ENCODE measurements at regions not wholly inside any gene's neighbourhood (a gene's known extent, or its start where the extent isn't known, plus 50 kb on each side); places are given as distances from the start of the nearest gene placed in this dataset.

- H3K4me3 ChIP-seq (ENCODE audit: low read depth, low read length, poor library complexity, severe bottlenecking): no peak overlapping the region
- ChIA-PET CTCF (no interaction called here), POLR2A (ENCODE audit: low non-redundant PET) (no interaction called here)
- H3K9me3 ChIP-seq (ENCODE audit: low read depth, low read length, poor library complexity, severe bottlenecking): no peaks in the 10 kb centered on the region
- no peaks in the 10 kb centered on the region for H3K4me1 ChIP-seq (ENCODE audit: insufficient read depth, low read length, poor library complexity, severe bottlenecking)
- H3K27me3 ChIP-seq (replicated peaks; ENCODE audit: insufficient read depth, low read depth, low read length, poor library complexity): no peaks in the 10 kb centered on the region
- intact Hi-C loops (cut with micrococcal nuclease; ENCODE audit: unreplicated experiment): no loop called here
- no peaks in the 10 kb centered on the region for H3K36me3 ChIP-seq (ENCODE audit: insufficient read depth, low read length, poor library complexity, severe bottlenecking)
- H3K27ac ChIP-seq (ENCODE audit: low read depth, low read length, poor library complexity, severe bottlenecking): no peak overlapping the region
- TF ChIP-seq, protein P1, sequence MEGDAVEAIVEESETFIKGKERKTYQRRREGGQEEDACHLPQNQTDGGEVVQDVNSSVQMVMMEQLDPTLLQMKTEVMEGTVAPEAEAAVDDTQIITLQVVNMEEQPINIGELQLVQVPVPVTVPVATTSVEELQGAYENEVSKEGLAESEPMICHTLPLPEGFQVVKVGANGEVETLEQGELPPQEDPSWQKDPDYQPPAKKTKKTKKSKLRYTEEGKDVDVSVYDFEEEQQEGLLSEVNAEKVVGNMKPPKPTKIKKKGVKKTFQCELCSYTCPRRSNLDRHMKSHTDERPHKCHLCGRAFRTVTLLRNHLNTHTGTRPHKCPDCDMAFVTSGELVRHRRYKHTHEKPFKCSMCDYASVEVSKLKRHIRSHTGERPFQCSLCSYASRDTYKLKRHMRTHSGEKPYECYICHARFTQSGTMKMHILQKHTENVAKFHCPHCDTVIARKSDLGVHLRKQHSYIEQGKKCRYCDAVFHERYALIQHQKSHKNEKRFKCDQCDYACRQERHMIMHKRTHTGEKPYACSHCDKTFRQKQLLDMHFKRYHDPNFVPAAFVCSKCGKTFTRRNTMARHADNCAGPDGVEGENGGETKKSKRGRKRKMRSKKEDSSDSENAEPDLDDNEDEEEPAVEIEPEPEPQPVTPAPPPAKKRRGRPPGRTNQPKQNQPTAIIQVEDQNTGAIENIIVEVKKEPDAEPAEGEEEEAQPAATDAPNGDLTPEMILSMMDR (conservative IDR thresholded peaks at IDR 0.05; ENCODE audit: low read depth, low read length): no peak
- TF ChIP-seq EZH2 (IDR thresholded peaks at IDR 0.05; ENCODE audit: borderline replicate concordance, low read depth, low read length, poor library complexity, severe bottlenecking): no peak
- no peak for DNase-seq (ENCODE audit: low spot score)
- BruUV-seq (replicated peaks): no TSS peak
Observed at GRCh38 chr6:139640448-139640847, 266.0 kb upstream of the CITED2 start.

DNA sequence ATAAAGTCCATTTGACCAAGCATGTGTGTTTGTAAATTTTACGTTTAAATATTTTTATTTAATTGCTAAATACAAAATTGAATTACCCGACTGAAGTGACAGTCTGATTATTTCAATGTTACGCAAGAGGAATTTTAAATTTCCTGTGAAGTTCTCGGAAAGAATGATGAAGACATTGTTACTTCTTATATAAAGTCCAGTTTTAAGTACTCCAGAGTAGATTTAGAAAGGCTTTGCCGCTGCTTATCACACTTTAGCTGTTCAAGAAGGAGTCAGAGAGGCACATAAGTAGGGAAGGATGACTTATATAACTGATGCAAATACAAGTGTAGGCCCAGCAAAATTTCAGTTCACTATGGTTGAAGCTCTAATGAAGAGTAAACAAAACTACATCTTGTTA is 265.1 kb upstream of the CITED2 start:
- no peak for DNase-seq (ENCODE audit: low spot score)
- TF ChIP-seq, protein P1 (conservative IDR thresholded peaks at IDR 0.05; ENCODE audit: low read depth, low read length): no peak
- no peak for TF ChIP-seq EZH2 (IDR thresholded peaks at IDR 0.05; ENCODE audit: borderline replicate concordance, low read depth, low read length, poor library complexity, severe bottlenecking)
- Histone ChIP-seq H3K27me3 (replicated peaks; ENCODE audit: insufficient read depth, low read depth, low read length, poor library complexity) (no peaks in the 10 kb centered on the region), H3K27ac (ENCODE audit: low read depth, low read length, poor library complexity, severe bottlenecking) (no peak overlapping the region), H3K4me3 (ENCODE audit: low read depth, low read length, poor library complexity, severe bottlenecking) (no peak overlapping the region), H3K4me1 (ENCODE audit: insufficient read depth, low read length, poor library complexity, severe bottlenecking) (no peaks in the 10 kb centered on the region), H3K9me3 (ENCODE audit: low read depth, low read length, poor library complexity, severe bottlenecking) (no peaks in the 10 kb centered on the region), H3K36me3 (ENCODE audit: insufficient read depth, low read length, poor library complexity, severe bottlenecking) (no peaks in the 10 kb centered on the region)
- no TSS peak for BruUV-seq (replicated peaks)
- POLR2A ChIA-PET (ENCODE audit: low non-redundant PET): no interaction called here
- CTCF ChIA-PET: no interaction called here
- intact Hi-C loops (cut with micrococcal nuclease; ENCODE audit: unreplicated experiment): no loop called here

DNA sequence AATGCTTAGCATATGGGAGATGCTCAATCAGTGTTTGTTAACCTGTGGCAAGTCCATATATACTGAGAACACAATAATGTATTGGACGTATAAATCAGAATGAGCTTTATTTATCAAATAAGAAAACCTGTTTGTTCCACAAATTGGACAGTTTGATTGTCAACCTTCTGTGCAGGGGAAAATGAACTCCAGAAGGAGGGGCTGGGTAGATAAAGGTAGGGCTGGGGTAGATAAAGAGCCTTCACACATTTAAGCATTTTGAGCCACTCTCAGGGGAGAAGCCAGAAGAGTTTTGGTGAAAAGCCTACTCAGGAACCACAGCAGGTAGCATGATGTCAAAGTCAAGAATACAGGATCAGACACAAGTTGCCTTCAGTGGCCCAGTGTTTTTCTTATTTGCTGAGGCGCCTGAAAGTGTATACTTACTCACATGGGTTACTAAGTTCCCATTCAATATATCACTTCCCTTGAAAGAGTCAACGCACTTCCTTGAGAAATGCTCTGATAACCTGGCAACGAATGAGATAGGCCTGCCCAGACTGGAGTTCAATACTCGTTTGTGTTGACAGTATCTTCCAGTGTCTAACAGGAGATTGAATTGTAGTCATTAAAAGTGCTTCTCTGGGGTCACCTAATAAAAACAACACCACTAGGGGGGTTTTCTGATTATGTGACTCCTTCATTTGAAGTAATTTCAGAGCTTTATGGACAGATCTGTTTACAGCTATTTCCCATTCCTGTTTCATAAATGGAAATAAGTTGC is 263.9 kb upstream of the CITED2 start:
- H3K9me3 ChIP-seq (ENCODE audit: low read depth, low read length, poor library complexity, severe bottlenecking): no peaks in the 10 kb centered on the region
- DNase-seq (ENCODE audit: low spot score): no peak
- CTCF ChIA-PET: no interaction called here
- no peaks in the 10 kb centered on the region for H3K27me3 ChIP-seq (replicated peaks; ENCODE audit: insufficient read depth, low read depth, low read length, poor library complexity)
- no peak overlapping the region for H3K27ac ChIP-seq (ENCODE audit: low read depth, low read length, poor library complexity, severe bottlenecking)
- TF ChIP-seq, protein P1 (conservative IDR thresholded peaks at IDR 0.05; ENCODE audit: low read depth, low read length): no peak
- TF ChIP-seq EZH2 (IDR thresholded peaks at IDR 0.05; ENCODE audit: borderline replicate concordance, low read depth, low read length, poor library complexity, severe bottlenecking): no peak
- no peaks in the 10 kb centered on the region for H3K36me3 ChIP-seq (ENCODE audit: insufficient read depth, low read length, poor library complexity, severe bottlenecking)
- BruUV-seq (replicated peaks): no TSS peak
- no peak overlapping the region for H3K4me3 ChIP-seq (ENCODE audit: low read depth, low read length, poor library complexity, severe bottlenecking)
- POLR2A ChIA-PET (ENCODE audit: low non-redundant PET): no interaction called here
- no peaks in the 10 kb centered on the region for H3K4me1 ChIP-seq (ENCODE audit: insufficient read depth, low read length, poor library complexity, severe bottlenecking)
- intact Hi-C loops (cut with micrococcal nuclease; ENCODE audit: unreplicated experiment): no loop called here

All from A673 (cell line).